H9 (cell line): ENCODE measurements at regions not wholly inside any gene's neighbourhood (a gene's known extent, or its start where the extent isn't known, plus 50 kb on each side); places are given as distances from the start of the nearest gene placed in this dataset.

Experiments
- DNase-seq: peaks from one replicate; pipeline ENCODE4 v3.0.0-alpha.2; 2017
- H2AFZ ChIP-seq: one replicate; pipeline ENCODE4 v1.6.1; 2013; ENCODE audit warnings: mild to moderate bottlenecking, low read length, control low read depth, moderate library complexity
- H2AK5ac ChIP-seq: 2 replicates; pipeline ENCODE4 v1.6.1; 2013; ENCODE audit warnings: low read length, control low read depth, mixed read lengths; ENCODE audit not compliant: insufficient read length
- H2BK120ac ChIP-seq: one replicate; pipeline ENCODE4 v1.6.1; 2013; ENCODE audit warnings: low read depth, mild to moderate bottlenecking, low read length, control low read depth, inconsistent platforms; ENCODE audit not compliant: poor library complexity, severe bottlenecking
- H2BK12ac ChIP-seq: 2 replicates; pipeline ENCODE4 v1.6.1; 2013; ENCODE audit warnings: low read length, control low read depth, mixed read lengths, low read depth; ENCODE audit not compliant: insufficient read length
- H2BK15ac ChIP-seq: 2 replicates; pipeline ENCODE4 v1.6.1; 2013; ENCODE audit warnings: low read depth, low read length, control low read depth
- H2BK20ac ChIP-seq: one replicate; pipeline ENCODE4 v1.6.1; 2013; ENCODE audit warnings: low read depth, mild to moderate bottlenecking, low read length, control low read depth, inconsistent platforms; ENCODE audit not compliant: poor library complexity, severe bottlenecking
- H2BK5ac ChIP-seq: 2 replicates; pipeline ENCODE4 v1.6.1; 2013; ENCODE audit warnings: low read length, control low read depth, mixed read lengths; ENCODE audit not compliant: insufficient read length
- H3K14ac ChIP-seq: 2 replicates; pipeline ENCODE4 v1.6.1; 2013; ENCODE audit warnings: low read length, control low read depth; ENCODE audit not compliant: insufficient read depth
- H3K18ac ChIP-seq: 2 replicates; pipeline ENCODE4 v1.6.1; 2013; ENCODE audit warnings: low read depth, mild to moderate bottlenecking, mixed read lengths, low read length, control low read depth; ENCODE audit not compliant: insufficient read length
- H3K23ac ChIP-seq: 2 replicates; pipeline ENCODE4 v1.6.1; 2013; ENCODE audit warnings: low read length, control low read depth, mixed read lengths, low read depth; ENCODE audit not compliant: insufficient read length
- H3K23me2 ChIP-seq: 2 replicates; pipeline ENCODE4 v1.6.1; 2013; ENCODE audit warnings: low read depth, mild to moderate bottlenecking, mixed read lengths, low read length, control low read depth; ENCODE audit not compliant: insufficient read length, poor library complexity, severe bottlenecking
- H3K27ac ChIP-seq: 2 replicates; pipeline ENCODE4 v1.5.1; 2013; ENCODE audit warnings: low read length, control low read depth, mixed read lengths, low read depth; ENCODE audit not compliant: insufficient read length
- H3K27me3 ChIP-seq: 2 replicates; pipeline ENCODE4 v1.6.1; 2013; ENCODE audit warnings: low read length, control low read depth, inconsistent platforms; ENCODE audit not compliant: insufficient read depth
- H3K4ac ChIP-seq: 2 replicates; pipeline ENCODE4 v1.6.1; 2013; ENCODE audit warnings: low read depth, mild to moderate bottlenecking, control low read depth, inconsistent platforms, low read length, moderate library complexity
- H3K4me1 ChIP-seq: 2 replicates; pipeline ENCODE4 v1.6.1; 2013; ENCODE audit warnings: low read length, control low read depth, inconsistent platforms; ENCODE audit not compliant: insufficient read depth
- H3K4me2 ChIP-seq: 2 replicates; pipeline ENCODE4 v1.6.1; 2013; ENCODE audit warnings: low read length, control low read depth, mixed read lengths; ENCODE audit not compliant: insufficient read length, insufficient read depth
- H3K56ac ChIP-seq: 2 replicates; pipeline ENCODE4 v1.6.1; 2013; ENCODE audit warnings: low read depth, mild to moderate bottlenecking, mixed read lengths, low read length, control low read depth; ENCODE audit not compliant: insufficient read length
- H3K79me1 ChIP-seq: 2 replicates; pipeline ENCODE4 v1.6.1; 2013; ENCODE audit warnings: low read depth, mild to moderate bottlenecking, moderate library complexity, low read length, control low read depth, inconsistent platforms; ENCODE audit not compliant: insufficient read depth, poor library complexity, severe bottlenecking
- H3K79me2 ChIP-seq: 2 replicates; pipeline ENCODE4 v1.6.1; 2013; ENCODE audit warnings: low read length, control low read depth, inconsistent platforms; ENCODE audit not compliant: insufficient read depth
- H3K9ac ChIP-seq: 2 replicates; pipeline ENCODE4 v1.6.1; 2013; ENCODE audit warnings: low read length, control low read depth, mixed read lengths; ENCODE audit not compliant: insufficient read length; ENCODE audit errors: extremely low read depth
- H3K9me3 ChIP-seq: one replicate; pipeline ENCODE4 v1.6.1; 2013; ENCODE audit warnings: low read depth, low read length, inconsistent platforms; ENCODE audit not compliant: control insufficient read depth
- H3T11ph ChIP-seq: one replicate; pipeline ENCODE4 v1.6.1; 2013; ENCODE audit warnings: mild to moderate bottlenecking, low read length, control low read depth, inconsistent platforms
- H4K20me1 ChIP-seq: one replicate; pipeline ENCODE4 v1.6.1; 2013; ENCODE audit not compliant: control insufficient read depth, insufficient read length, insufficient read depth
- H4K5ac ChIP-seq: 2 replicates; pipeline ENCODE4 v1.6.1; 2013; ENCODE audit warnings: low read depth, mild to moderate bottlenecking, mixed read lengths, low read length, control low read depth; ENCODE audit not compliant: insufficient read length
- H4K8ac ChIP-seq: replicated peaks from 2 replicates; pipeline ENCODE4 v1.6.1; 2013; ENCODE audit warnings: low read length, control low read depth, mixed read lengths, low read depth; ENCODE audit not compliant: insufficient read length
- H4K91ac ChIP-seq: 2 replicates; pipeline ENCODE4 v1.6.1; 2013; ENCODE audit warnings: low read depth, mild to moderate bottlenecking, moderate library complexity, mixed read lengths, low read length, control low read depth; ENCODE audit not compliant: insufficient read length
- H3K27ac Mint-ChIP-seq, 3 experiments: 2 replicates in 2 of 3; 3 replicates in 1 of 3; pipeline ENCODE4 v1.8.0; 2020 to 2021; ENCODE audit warnings: mixed read lengths in 3 of 3, mild to moderate bottlenecking in 1 of 3, moderate library complexity in 1 of 3
- H3K27me3 Mint-ChIP-seq: 2 replicates; pipeline ENCODE4 v1.8.0; 2021; ENCODE audit warnings: low read depth, mild to moderate bottlenecking, moderate library complexity, mixed read lengths
- H3K36me3 Mint-ChIP-seq, 3 experiments: 2 replicates in 2 of 3; 3 replicates in 1 of 3; pipeline ENCODE4 v1.8.0; 2020 to 2021; ENCODE audit warnings: low read depth in 3 of 3, mixed read lengths in 3 of 3; ENCODE audit not compliant: insufficient read depth in 1 of 3
- H3K4me1 Mint-ChIP-seq, 2 experiments: 2 replicates each; pipeline ENCODE4 v1.8.0; 2020; ENCODE audit warnings: mixed read lengths in 2 of 2
- H3K4me3 Mint-ChIP-seq, 2 experiments: 2 replicates in 1 of 2; 3 replicates in 1 of 2; pipeline ENCODE4 v1.8.0; 2020 to 2021; ENCODE audit warnings: mild to moderate bottlenecking in 2 of 2, mixed read lengths in 2 of 2, moderate library complexity in 1 of 2
- H3K9me3 Mint-ChIP-seq, 2 experiments: 2 replicates in 1 of 2; 3 replicates in 1 of 2; pipeline ENCODE4 v1.8.0; 2020; ENCODE audit warnings: mild to moderate bottlenecking in 2 of 2, mixed read lengths in 2 of 2, moderate library complexity in 1 of 2
- CTCF ChIP-seq: fragments of 200-600 bp; sonication (generic); conservative IDR thresholded peaks from 3 replicates; pipeline ENCODE4 v1.8.0; 2021; ENCODE audit warnings: antibody characterized with exemption, mild to moderate bottlenecking
- WGBS: extraction: QIAGEN DNeasy Blood & Tissue Kit; methylation state at CpG from one replicate; pipeline ENCODE4 v1.1.7; 2013; ENCODE audit warnings: missing lambda C conversion rate, low lambda C conversion rate, mixed read lengths; ENCODE audit not compliant: insufficient read length; ENCODE audit errors: extremely low coverage; 5-methylcytosine and 5-hydroxymethylcytosine counted together

DNA sequence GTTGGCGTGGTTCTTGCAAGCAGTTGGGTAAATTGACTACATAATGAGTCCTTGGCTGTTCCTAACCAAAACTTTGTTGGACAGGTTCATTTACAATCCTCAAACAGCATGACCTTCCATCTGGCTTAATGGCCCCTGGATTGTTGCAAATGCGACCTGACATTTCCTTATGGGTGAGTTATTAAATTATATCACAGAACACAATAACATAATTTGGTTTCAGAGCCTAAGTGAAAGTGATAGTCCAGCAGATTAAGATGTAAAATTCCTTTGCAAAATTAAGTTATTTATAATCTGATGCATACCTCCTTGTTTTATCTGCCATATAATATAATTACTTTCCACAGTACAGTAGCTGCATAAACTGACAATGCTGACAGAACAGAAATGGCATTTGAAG lies 224.4 kb downstream of the TUSC1 start:
- Histone ChIP-seq H2BK20ac (no peak overlapping the region), H4K5ac (no peak overlapping the region), H2BK5ac (no peak overlapping the region), H2BK15ac (no peak overlapping the region), H4K91ac (no peak overlapping the region), H3K23ac (no peak overlapping the region), H3K79me2 (no peaks in the 10 kb centered on the region), H2BK12ac (no peak overlapping the region), H3K18ac (no peak overlapping the region), H3K9ac (no peak overlapping the region), H3K4me1 (no peaks in the 10 kb centered on the region), H3K4me2 (no peak overlapping the region), H2BK120ac (no peak overlapping the region), H3K14ac (no peak overlapping the region), H3K23me2 (no peaks in the 10 kb centered on the region), H3K4ac (no peak overlapping the region), H3K27ac (no peak overlapping the region), H3T11ph (no peak overlapping the region), H3K56ac (no peak overlapping the region), H4K8ac (no peak overlapping the region), H3K27me3 (no peaks in the 10 kb centered on the region), H2AK5ac (no peak overlapping the region), H3K79me1 (no peaks in the 10 kb centered on the region), H2AFZ (no peak overlapping the region), H4K20me1 (no peaks in the 10 kb centered on the region), H3K9me3 (no peaks in the 10 kb centered on the region)
- Mint-ChIP-seq H3K9me3 (no peaks in the 10 kb centered on the region), H3K36me3 (no peaks in the 10 kb centered on the region), H3K4me3 (no peak overlapping the region), H3K27me3 (no peaks in the 10 kb centered on the region), H3K4me1 (peaks cover 8 to 10% of the 10 kb centered on the region in 2 experiments), H3K27ac (no peak overlapping the region)
- TF ChIP-seq CTCF: no peak
- DNase-seq: no peak
- no CpG with 5 or more reads among the region's 2 CpGs for WGBS
